Right lobe of liver (tissue), 4 donors: ENCODE measurements at regions not wholly inside any gene's neighbourhood (a gene's known extent, or its start where the extent isn't known, plus 50 kb on each side); places are given as distances from the start of the nearest gene placed in this dataset.

Experiments
- POLR2A ChIP-seq: fragments of 450-650 bp; IDR thresholded peaks from one replicate; pipeline ENCODE4 v1.6.1; 2017; ENCODE audit warnings: antibody characterized with exemption, mild to moderate bottlenecking
- TF ChIP-seq, protein P1 (sequence below), 4 donors: fragments of 200-600 bp in 3 of 4; fragments of 450-650 bp in 1 of 4; IDR thresholded peaks; one replicate each; pipeline versions ENCODE4 v1.5.1 to v1.8.0; 2016 to 2022; ENCODE audit warnings: antibody characterized with exemption in 4 of 4, mild to moderate bottlenecking in 2 of 4
- donor health status: DM: no; HTN: no; CAD: no.
- donor health status: DM: no; HTN: no; CAD: no.
- donor health status: DM: no; HTN: yes; CAD: no.

DNA sequence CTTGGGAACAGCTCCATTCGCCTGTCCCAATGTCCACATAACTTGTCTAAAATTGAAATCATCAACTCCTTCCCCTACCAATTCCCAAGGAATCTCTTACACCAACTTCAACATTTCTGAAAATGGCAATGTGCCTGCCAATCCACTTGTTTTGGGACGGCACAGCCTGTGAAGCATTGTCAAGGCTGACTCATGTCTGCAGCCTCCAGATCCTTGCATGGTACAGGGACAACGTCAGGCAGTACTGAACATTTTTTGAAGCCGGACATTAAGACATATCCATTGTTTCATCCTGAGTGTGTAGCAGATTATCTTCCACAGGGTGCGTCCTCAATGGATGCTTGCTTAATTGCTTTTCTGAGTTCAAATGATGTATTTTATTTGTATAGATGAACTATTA is 794.1 kb downstream of the BCL11B start:
- TF ChIP-seq, protein P1, sequence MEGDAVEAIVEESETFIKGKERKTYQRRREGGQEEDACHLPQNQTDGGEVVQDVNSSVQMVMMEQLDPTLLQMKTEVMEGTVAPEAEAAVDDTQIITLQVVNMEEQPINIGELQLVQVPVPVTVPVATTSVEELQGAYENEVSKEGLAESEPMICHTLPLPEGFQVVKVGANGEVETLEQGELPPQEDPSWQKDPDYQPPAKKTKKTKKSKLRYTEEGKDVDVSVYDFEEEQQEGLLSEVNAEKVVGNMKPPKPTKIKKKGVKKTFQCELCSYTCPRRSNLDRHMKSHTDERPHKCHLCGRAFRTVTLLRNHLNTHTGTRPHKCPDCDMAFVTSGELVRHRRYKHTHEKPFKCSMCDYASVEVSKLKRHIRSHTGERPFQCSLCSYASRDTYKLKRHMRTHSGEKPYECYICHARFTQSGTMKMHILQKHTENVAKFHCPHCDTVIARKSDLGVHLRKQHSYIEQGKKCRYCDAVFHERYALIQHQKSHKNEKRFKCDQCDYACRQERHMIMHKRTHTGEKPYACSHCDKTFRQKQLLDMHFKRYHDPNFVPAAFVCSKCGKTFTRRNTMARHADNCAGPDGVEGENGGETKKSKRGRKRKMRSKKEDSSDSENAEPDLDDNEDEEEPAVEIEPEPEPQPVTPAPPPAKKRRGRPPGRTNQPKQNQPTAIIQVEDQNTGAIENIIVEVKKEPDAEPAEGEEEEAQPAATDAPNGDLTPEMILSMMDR (IDR thresholded peaks at IDR 0.05), result no peak
- no peak for TF ChIP-seq POLR2A
